HFF-Myc (cell line): ENCODE measurements at regions not wholly inside any gene's neighbourhood (a gene's known extent, or its start where the extent isn't known, plus 50 kb on each side); places are given as distances from the start of the nearest gene placed in this dataset.

Source experiments
- DNase-seq: peaks from one replicate; pipeline ENCODE4 v3.0.0-alpha.2; 2011; ENCODE audit warnings: low read depth; ENCODE audit errors: extremely low read depth
- H3K4me3 ChIP-seq: replicated peaks from 2 replicates; pipeline ENCODE4 v1.5.1; 2011; ENCODE audit warnings: low read depth, mild to moderate bottlenecking, control low read depth, low read length
- CTCF ChIP-seq: IDR thresholded peaks from 2 replicates; pipeline ENCODE4 v1.5.1; 2012; ENCODE audit warnings: mild to moderate bottlenecking, low read depth, low read length, control low read depth; ENCODE audit errors: missing control alignments

- no peak for TF ChIP-seq CTCF
- H3K4me3 ChIP-seq = no peak overlapping the region
Measured at GRCh38 chr1:168806952-168807351, 77.9 kb upstream of the DPT start.

GRCh38 chr1:168811176-168811575 lies 82.2 kb upstream of the DPT start:
- TF ChIP-seq CTCF = no peak
- no peak overlapping the region for H3K4me3 ChIP-seq
- no peak for DNase-seq

More at GRCh38 chr1:168806952-168807351, 77.9 kb upstream of the DPT start:
- no peak for DNase-seq

- no peak overlapping the region for H3K4me3 ChIP-seq
- DNase-seq = no peak
- no peak for TF ChIP-seq CTCF
Measured at GRCh38 chr1:168819668-168820067, 90.7 kb upstream of the DPT start.

- no peak for TF ChIP-seq CTCF
- H3K4me3 ChIP-seq = no peak overlapping the region
- DNase-seq = no peak
Measured at GRCh38 chr1:168821434-168821833, 92.4 kb upstream of the DPT start.

- no peak overlapping the region for H3K4me3 ChIP-seq
- DNase-seq = no peak
- no peak for TF ChIP-seq CTCF
Measured at GRCh38 chr1:168822911-168823310, 93.9 kb upstream of the DPT start.

GRCh38 chr1:168823988-168824387 lies 95.0 kb upstream of the DPT start:
- H3K4me3 ChIP-seq = no peak overlapping the region
- no peak for TF ChIP-seq CTCF
- DNase-seq = no peak

- no peak overlapping the region for H3K4me3 ChIP-seq
- TF ChIP-seq CTCF = no peak
- DNase-seq = no peak
Measured at GRCh38 chr1:168824418-168825065, 95.5 kb upstream of the DPT start.
